Fibroblast of peridontal ligament (primary cell): ENCODE measurements at regions not wholly inside any gene's neighbourhood (a gene's known extent, or its start where the extent isn't known, plus 50 kb on each side); places are given as distances from the start of the nearest gene placed in this dataset.
A peak's percentile ranks its signal among the peaks of the same experiment; 100 is the strongest.

Experiments
- DNase-seq: peaks from one replicate; pipeline ENCODE4 v3.0.0-alpha.2; 2010; ENCODE audit errors: extremely low read depth

- DNase-seq = no peak
Observed at GRCh38 chr10:29112827-29113615, 175.8 kb upstream of the LYZL1 start.

GRCh38 chr10:29113616-29113945 lies 175.3 kb upstream of the LYZL1 start:
- no peak for DNase-seq

- no peak for DNase-seq
Observed at GRCh38 chr10:29114141-29114540, 174.7 kb upstream of the LYZL1 start.

DNA sequence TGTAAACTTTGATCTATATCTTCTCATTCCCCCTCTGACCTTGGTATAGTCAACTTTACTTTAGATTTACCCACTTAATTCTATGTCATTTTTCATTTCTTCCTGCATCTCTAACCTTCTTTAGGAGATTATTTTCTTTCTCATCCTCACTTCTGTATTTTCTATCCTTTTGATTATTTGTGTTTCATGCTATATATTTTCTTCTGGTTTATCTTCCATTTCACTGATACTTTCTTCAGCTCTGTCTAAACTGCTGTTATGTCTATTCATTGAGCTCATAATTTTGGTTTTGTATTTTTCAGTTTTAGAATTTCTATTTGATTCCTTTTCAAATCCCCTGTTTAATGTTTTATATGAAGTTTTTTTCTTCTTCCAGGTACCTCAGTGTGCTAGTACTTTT lies 171.1 kb upstream of the LYZL1 start:
- DNase-seq = no peak

- DNase-seq = no peak
Observed at GRCh38 chr10:29119374-29119773, 169.5 kb upstream of the LYZL1 start.

- peak; percentile 69 for DNase-seq
Observed at GRCh38 chr10:29120216-29120615, 168.7 kb upstream of the LYZL1 start.

GRCh38 chr10:29124864-29125263 lies 164.0 kb upstream of the LYZL1 start:
- no peak for DNase-seq

GRCh38 chr10:29127037-29127700 lies 161.7 kb upstream of the LYZL1 start:
- no peak for DNase-seq

DNA sequence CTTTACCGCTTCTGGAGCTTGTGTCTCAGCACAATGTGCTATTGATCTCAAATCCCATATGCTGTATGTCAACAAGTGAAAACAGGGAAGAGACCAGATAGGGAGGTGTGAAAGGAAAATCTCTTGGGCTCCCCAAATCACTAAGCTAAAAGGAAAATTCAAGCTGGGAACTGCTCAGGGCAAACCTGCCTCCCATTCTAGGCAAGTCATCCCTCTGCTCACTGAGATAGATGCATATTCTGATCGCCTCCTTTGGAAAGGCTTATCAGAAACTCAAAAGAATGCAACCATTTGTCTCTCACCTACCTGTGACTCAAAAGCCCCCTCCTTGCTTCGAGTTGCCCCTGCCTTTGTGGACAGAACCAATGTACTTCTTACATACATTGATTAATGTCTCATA lies 161.1 kb upstream of the LYZL1 start:
- DNase-seq = no peak

- DNase-seq = peak; percentile 56
Observed at GRCh38 chr10:29130190-29130673, 158.6 kb upstream of the LYZL1 start.

- peak; percentile 18 for DNase-seq
Observed at GRCh38 chr10:29131952-29132547, 156.8 kb upstream of the LYZL1 start.

DNA sequence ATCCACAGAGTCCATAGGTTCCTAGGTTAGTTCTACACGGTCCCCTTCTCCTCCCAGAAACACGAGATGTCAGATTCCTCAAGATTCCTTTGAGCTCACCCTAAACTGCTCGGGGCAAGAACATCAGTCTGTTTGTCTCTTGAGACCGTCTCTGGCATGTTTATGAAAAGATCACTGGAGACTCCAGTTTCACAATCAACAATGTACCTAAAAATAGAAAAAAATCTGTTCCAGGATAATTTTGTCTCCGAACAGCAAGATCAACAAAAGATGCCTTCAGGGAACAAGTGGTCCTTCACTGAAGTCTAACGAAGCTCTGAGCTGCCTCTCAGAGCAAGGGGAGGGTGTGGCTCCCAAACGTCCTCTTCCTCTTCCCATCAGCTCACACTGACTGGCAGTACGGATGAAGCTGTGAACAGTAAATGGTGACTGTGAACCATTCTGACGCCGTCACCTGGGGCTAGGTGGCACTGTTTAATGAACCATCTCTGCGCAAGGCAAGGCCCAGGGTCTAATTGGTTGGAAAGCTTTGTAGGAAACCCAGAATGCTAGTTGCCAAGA lies 156.2 kb upstream of the LYZL1 start:
- DNase-seq = peak; percentile 48

- no peak for DNase-seq
Observed at GRCh38 chr10:29135337-29135736, 153.5 kb upstream of the LYZL1 start.

DNA sequence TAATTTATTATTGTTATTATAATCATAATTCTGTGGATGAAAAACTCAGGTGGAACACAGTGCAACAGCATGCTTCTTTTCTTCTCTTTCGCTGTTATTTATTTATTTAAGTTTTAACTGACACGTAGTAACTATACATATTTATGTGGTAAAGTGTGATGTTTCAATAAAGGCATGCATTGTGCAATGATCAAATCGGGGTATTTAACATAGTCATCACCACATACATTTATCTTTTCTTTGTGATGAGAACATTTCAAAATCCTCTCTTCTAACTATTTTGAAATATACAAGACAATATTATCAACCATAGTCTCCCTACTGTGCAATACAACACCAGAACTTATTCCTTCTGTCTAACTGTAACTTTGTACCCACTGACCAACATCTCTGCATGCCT lies 152.5 kb upstream of the LYZL1 start:
- no peak for DNase-seq

- DNase-seq = no peak
Observed at GRCh38 chr10:29140151-29140550, 148.7 kb upstream of the LYZL1 start.

- peak; percentile 96 for DNase-seq
Observed at GRCh38 chr10:29140991-29141390, 147.9 kb upstream of the LYZL1 start.

DNA sequence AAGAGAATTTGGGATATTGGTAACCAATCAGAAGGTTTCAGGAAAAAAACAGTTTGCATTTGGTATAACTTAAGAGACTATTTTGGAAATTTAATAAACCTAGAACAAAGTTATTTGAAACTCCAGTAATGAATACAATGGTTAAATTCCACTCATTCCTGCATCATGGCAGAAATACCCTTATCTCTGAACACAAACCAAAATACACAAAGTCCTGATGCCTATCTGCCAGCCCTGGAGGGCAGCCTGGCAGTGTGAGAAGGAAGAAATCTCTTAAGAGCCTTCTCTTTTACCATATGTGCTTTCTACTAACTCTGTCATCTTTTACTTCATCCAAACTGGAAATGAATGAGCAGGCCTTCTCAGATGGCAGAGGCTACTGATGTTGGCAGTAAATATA lies 147.1 kb upstream of the LYZL1 start:
- DNase-seq = peak; percentile 76

DNA sequence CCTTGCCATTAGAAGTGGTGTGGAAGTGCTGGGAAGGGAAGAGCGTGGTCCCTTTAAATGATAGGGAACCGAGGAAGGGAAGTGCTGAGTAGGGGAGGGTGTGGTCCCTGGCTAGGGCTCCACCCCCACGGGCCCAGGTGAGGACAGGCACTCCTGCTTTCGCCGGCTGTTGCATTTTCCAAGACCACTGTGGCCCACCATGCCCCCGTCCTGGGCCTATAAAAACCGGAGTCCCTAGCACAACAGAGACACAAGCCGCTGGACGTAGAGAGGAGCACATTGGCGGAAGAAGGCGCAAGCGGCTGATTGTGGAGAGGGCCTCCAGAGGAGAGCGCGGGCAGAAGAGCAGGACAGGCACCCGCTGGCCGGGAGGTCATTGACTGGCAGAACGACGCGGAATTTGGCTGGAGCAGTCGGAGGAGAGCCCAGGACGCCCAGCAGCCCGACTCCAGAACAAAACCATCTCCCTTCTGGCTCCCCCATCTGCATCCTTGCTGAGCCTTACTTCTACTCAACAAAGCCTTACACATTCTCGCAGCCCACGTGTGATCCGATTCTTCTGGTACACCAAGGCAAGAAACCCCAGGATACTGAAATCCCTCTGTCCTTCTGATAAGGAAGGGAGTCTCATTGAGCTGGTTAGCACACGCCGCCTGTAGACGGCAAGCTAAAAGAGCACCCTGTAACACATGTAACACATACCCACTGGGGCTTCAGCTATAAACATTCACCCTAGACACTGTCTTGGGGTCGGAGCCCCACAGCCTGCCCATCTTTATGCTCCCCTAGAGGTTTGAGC lies 146.2 kb upstream of the LYZL1 start:
- DNase-seq = no peak

GRCh38 chr10:29144126-29144525 lies 144.7 kb upstream of the LYZL1 start:
- peak; percentile 23 for DNase-seq

DNA sequence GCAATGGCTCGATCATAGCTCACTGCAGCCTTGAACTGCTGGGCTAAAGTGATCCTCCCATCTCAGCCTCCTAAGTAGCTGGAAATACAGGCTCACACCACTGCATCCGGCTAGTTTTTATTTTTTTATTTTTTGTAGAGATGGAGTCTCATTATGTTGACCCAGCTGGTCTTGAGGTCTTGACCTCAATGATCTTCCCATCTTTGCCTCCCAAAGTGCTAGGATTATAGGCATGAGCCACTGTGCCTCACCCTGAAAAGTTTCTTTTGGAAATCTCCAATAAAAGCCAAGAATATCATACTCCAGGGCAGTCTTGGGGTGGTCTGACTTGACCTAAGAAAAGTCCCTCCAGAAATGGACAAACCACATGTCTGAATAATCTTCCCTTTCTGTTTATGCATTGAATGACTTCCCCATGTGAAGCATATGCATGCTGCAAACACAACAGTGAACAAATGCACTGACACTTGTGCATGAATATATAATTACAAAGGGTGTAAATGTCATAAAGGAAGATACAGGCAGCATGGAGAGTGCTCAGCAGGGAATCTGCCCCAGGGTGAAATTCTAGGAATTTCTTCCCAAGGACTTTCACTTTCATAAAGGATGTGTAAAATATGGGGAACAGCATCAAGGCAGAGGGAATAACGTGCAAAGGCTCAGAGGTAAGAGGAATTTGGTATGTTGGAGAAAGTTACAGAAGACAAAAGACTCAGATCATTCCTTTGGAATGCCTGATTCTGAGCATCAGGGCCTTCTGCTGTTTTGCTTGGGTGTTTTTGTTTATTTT lies 142.4 kb upstream of the LYZL1 start:
- no peak for DNase-seq

GRCh38 chr10:29150010-29150409 lies 138.9 kb upstream of the LYZL1 start:
- DNase-seq = no peak
